Upper lobe of left lung (tissue), 4 donors: ENCODE measurements at regions not wholly inside any gene's neighbourhood (a gene's known extent, or its start where the extent isn't known, plus 50 kb on each side); places are given as distances from the start of the nearest gene placed in this dataset.

ENCODE experiments used
- EP300 ChIP-seq, 4 donors: sonication (generic); formaldehyde crosslinking; IDR thresholded peaks; one replicate each; pipeline ENCODE4 v1.5.1; 2017; ENCODE audit warnings: antibody characterized with exemption in 4 of 4, control low read depth in 2 of 4
- POLR2A ChIP-seq, 4 donors: fragments of 450-650 bp; IDR thresholded peaks; one replicate each; pipeline ENCODE4 v1.5.1; 2016 to 2017; ENCODE audit warnings: antibody characterized with exemption in 4 of 4, mild to moderate bottlenecking in 2 of 4
- POLR2AphosphoS5 ChIP-seq, 2 donors: sonication (generic); formaldehyde crosslinking; IDR thresholded peaks; one replicate each; pipeline ENCODE4 v1.5.1; 2017; ENCODE audit warnings: antibody characterized with exemption in 2 of 2
- TF ChIP-seq, protein P1 (sequence below), 6 experiments: fragments of 450-650 bp in 4 of 6; fragments of 200-600 bp in 2 of 6; sonication (generic) in 2 of 6; IDR thresholded peaks; one replicate each; pipeline ENCODE4 v1.5.1; 2016 to 2019; ENCODE audit warnings: antibody characterized with exemption in 6 of 6

DNA sequence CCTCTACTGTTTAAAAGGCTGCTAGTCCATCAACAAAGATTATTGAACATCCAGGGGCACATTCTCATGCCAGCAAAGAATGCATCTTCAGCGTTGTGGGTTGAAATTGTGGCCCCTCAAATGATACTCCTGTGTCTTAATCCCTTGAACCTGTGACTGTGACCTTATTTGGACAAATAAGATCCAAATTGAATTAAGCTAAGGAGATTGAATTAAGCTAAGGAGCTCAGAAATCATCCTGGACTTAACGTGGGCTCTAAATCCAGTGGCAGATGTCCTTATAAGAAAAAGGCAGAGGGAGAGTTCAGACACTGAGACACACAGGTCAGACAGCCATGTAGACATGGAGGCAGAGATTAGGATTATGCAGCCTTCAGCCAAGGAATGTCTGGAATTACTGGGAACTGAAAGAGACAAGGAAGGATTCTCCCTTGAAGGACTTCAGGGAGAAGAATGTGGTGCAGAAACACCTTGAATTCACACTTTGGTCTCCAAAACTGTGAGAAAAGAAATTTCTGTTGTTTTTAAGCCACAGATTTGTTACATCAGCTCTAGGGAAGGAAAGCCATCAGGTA, 57.3 kb upstream of the SLC24A5 start:
- TF ChIP-seq, protein P1, sequence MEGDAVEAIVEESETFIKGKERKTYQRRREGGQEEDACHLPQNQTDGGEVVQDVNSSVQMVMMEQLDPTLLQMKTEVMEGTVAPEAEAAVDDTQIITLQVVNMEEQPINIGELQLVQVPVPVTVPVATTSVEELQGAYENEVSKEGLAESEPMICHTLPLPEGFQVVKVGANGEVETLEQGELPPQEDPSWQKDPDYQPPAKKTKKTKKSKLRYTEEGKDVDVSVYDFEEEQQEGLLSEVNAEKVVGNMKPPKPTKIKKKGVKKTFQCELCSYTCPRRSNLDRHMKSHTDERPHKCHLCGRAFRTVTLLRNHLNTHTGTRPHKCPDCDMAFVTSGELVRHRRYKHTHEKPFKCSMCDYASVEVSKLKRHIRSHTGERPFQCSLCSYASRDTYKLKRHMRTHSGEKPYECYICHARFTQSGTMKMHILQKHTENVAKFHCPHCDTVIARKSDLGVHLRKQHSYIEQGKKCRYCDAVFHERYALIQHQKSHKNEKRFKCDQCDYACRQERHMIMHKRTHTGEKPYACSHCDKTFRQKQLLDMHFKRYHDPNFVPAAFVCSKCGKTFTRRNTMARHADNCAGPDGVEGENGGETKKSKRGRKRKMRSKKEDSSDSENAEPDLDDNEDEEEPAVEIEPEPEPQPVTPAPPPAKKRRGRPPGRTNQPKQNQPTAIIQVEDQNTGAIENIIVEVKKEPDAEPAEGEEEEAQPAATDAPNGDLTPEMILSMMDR (IDR thresholded peaks at IDR 0.05), result no peak
- TF ChIP-seq EP300 (IDR thresholded peaks at IDR 0.05) (no peak), POLR2A (IDR thresholded peaks at IDR 0.05) (no peak), POLR2AphosphoS5 (IDR thresholded peaks at IDR 0.05) (no peak)
